NCI-H2081 (cell line): ENCODE measurements at regions not wholly inside any gene's neighbourhood (a gene's known extent, or its start where the extent isn't known, plus 50 kb on each side); places are given as distances from the start of the nearest gene placed in this dataset.
"Not testable (repeated sequence)": the region's sequence is repeated elsewhere in the genome, so short reads cannot be mapped to it uniquely, and the experiment has no call there.

Experiments
- DNase-seq, 2 experiments: peaks; one replicate each; lab custom pipeline; 2025; lab: John Stamatoyannopoulos, UW

DNA sequence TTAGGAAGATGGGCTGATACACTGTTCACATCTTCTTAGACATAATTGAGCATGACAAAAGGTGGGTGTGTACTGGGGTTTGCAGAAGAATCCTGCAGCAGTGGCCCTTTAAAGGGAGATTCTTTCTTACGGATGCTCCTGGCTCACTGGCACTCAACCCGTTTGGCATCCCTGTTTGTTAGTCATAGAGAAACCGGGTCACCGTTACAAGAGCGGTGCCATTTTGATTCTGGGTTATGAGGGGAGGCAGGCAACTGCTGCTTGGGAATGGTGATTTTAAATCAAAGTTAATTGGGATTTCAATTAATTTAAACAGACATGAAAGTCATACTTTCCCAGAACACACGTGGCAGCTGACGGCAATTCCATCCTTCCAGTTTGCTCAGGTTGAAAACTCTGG lies 245.8 kb downstream of the AACS start:
- DNase-seq: no peak

DNA sequence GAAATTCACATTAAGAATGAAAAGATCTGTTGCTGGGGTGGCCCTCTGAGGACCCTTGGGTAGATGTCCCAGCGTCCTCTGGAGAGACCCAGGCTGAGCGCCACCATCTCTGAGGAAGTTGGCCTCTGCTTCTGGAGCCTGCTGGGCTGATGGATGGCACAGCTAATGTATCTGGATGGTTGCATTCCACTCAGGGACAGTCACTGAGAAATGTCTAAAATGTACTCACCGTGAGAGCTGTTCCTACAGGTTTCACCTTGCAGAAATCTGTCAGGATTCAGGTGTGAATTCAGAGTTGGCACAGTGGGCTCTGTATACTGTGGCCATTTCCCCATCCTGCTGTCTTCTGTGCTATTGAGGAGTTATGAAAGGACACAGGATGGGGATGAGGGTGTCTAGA lies 247.2 kb downstream of the AACS start:
- DNase-seq: no peak

DNA sequence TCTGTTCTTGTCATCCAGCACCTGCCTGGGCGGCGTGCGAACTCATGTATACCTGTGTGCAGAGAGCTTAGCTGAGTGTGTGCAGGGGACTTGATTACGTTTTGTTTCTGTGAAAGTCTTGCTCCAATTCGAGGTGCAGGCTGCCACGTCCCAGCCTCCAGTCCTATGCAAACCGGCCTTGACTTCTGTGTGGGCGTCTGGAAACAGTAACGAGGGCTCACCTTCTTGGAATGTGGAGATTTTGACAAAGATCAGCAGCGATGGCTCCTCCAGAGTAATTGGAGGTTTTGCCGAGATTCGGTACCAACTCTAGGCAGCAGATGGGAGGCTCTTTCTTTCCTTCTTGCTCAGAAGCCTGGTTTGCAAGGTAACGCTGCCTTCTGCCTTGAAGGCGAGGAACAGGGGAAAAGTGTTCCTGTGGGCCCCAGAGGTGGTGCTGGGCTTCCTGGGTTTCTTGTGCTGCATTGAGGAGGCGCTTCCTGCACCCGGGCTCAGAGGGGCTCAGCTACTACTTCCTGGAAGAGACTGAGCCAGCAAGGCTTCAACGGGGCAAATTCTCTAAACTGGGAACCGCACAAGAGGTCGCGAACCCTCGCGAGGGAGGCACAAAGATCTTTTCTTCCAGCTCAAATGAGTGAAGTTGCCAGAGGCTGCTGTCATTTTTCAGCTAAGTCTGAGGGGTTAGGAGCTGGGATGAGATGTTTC lies 249.0 kb downstream of the AACS start:
- DNase-seq: no peak

DNA sequence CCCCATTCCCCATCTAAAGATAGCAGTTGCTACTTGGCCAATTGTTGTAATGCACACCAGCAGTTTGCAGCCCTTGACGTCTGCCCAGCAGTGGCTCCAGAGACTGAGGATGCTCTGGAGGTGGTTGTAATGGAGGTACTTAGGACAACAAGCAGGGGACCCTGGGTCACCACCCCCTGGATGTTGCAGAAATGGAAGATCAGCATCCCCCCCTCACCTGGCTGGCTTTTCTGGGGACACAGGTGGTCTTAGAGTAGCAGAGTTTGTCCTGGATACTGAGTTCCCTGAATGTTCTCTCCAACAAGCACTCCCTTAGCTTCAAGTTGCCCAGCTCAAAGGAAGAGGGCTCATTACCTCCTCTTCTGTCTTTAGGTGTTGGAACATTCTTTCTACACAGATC lies 250.5 kb downstream of the AACS start:
- no peak for DNase-seq

DNA sequence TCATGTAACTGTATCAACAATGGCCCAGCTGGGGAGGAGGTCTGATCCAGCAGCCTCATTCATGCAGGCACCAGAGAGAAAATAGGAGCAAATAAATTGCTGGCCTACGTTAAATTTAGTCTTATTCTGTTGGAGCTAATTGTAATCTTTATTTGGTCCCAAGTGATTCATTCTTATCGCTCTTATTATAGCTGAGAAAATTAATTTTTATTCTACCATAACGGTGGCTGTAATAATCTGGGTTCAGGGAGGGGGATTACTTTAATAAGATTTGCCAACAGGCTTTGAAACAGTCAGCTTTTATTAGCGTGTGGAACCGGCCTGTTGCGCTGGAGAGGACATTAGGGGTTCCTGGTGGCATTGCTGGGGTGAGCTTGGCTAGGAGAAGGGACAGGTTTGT lies 254.9 kb downstream of the AACS start:
- DNase-seq: no peak

DNA sequence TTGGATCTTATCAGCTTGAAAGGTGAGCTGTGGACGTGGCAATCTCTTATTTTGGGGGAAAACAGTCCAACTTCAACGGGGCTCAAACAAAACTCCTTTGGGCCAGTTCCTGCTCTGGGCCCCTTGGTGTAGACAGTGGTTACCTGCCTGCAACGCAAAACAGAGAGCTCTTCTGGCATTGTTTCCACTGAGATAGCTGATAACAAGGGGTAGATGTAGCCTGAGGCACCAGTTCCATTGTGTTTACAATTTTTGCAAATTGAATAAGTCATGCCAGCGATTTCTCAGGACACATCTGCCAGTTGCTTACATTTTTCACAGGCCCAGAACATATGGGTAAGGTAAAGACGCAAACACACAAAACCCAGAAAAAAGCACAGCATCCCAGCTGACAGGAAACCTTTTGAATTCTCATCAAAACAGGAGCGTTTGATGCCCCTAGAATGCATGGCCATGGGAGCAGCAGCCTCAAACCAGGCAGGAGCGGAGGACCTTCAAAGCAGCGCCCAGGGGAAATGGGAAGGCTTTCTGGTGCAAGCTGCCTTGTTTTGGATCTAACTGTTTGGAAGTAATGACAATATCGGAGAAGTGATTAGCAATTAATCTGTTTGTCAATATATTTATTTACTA lies 259.7 kb downstream of the AACS start:
- DNase-seq: no peak

DNA sequence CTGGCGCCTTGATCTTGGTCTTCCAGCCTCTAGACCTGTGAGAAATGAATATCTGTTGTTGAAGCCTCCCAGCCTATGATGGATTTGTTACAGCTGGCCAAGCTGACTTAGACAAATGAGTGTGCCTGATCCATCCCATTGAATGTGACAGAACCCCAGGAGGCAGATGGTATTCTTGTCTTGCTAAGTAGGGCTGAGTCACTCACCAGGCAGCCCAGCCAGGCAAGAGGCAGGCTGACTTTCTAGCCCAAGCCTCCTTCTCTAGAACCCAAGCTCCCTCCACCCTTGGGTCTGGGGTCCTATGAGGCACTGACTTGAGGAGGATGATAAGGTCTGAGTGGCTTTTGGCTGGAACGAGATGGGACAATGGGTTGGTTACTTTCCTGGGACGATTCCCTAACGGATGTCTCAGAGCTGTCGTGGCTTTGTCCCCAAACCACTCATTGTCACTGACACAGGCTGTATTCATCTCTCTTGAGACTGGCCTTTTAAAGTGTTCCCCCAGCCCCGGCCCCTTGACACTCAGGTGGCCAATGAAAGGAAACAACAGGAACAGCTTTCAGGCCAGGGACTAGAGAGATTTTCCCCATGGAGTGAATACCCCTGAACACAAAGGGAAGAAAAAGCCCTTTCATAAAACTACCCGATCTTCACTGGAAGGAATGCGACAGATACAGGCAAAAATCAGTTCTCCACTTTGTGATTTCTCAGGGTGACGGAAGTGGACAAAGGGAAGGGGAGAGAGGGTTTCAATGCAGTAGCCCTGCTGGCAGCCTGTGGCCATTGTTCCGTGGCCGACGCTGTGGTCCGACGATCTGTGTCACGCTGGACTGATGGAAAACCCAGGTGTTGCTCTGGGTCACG lies 264.2 kb downstream of the AACS start:
- DNase-seq: no peak

DNA sequence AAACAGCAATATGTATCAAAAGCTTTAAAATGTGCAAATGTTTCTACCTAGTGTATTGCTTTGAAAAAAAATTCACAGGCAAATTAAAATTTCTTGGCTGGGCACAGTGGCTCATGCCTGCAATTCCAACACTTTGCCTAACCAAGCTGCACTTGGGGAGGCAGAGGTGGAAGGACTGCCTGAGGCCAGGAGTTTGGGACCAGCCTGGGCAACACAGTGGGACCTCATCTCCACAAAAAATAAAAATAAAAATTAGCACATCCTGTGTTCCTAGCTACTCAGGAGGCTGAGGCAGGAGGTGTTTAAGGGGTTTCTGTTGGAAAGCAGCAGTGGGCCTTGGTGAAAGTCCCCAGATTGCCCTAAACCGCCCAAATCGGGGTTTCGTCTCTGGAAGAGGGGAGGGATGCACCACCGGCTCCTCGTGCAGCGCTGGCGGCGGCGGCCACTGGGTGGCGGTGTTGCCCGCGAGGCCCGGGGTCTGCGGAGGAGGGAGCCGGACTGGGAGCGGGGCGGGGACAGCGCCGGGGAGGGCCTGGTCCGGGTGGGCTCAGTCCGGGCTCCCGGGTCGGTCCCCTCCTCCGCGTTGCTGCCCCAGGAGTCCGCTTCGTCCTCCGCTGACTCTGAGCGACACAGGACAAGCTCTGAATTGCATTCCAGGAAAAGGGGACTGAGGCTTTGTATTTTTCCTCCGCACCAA lies 265.6 kb downstream of the AACS start:
- DNase-seq: peak in 1 of 2 experiments; percentile 2

DNA sequence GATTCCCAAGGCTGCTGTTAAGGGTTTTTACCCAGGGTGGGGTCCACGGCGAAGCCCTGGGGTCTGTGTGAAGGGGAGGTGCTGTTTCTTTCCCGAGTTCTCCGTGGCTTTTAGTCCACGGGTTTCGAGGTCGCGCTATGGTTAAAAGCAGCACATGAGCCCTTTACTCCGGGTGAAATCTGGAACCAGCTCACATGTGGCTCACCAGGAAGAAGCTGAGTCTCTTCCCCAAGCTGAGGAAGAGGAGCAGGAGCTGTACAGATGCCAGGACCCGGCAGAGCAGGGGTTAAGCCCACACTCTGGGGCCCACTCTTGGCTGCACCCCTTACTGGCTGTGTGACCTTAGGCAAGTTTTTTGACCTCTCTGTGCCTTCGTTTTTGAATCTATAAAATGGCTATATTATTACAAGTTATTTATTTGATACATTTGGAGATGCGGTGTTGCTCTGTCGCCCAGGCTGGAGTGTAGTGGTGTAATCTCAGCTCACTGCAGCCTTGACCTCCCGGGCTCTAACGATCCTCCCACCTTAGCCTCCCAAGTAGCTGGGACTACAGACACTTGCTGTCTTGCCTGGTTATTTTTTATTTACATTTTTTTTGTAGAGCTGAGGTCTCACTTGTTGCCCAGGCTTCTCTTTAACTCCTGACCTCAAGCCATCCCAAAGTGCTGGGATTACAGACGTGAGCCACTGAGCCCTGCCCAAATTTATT lies 266.3 kb downstream of the AACS start:
- no peak for DNase-seq

DNA sequence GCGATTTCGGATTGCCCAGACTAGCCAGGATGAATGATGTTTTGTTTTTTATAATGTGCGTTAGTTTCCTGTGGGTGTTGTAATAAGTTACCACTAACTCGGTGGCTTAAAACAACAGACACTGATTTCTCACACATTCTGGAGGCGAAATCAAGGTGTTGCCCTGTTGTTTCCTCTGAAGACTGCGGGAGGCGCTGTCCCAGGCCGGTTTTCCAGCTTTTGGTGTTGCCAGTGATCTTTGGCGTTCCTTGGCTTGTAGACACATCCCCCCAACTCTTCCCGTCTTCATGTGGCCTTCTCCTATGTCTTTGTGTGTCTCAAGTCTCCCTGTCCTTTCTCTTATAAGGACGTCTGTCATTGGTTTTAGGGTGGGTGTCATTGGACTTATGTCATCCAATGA lies 267.7 kb downstream of the AACS start:
- DNase-seq: no peak

DNA sequence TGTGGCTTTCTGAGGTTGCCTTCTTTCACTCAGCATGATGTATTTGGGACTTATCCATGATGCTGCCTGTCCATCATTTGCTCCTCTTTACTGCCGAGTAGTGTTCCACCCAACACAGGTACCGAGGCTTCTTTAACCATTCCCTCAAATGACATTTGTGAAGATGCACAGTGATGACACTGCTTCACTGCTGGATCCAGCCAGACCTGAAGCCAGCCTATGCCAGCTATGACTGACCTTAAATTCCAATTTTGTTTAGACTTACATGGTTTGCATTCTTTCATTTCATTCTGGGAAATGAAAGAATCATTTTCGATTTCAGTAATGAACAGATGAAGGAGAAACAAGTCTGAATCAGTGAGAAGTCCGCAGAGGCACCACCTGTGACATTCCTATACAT lies 271.0 kb downstream of the AACS start:
- DNase-seq: no peak

DNA sequence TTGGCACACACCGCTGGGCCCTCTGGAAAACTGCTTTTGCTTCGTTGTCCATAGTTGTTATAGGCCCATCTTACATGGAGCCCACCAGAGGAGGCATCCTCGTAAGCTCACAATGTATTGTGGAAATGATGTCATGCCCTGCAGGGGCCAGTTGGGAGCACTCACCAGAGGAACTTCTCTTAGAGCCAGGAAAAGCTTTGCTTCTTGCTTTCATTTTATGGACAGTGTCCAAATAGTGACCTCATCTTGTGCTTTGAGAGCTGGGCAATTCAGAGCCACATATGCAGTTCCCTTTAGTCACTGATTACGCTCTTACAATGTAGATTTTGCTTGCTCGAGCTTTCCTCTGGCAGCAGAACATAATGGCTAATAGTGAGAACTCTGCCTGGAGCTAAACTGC lies 275.6 kb downstream of the AACS start:
- peak in 1 of 2 experiments; percentile 20 for DNase-seq

DNA sequence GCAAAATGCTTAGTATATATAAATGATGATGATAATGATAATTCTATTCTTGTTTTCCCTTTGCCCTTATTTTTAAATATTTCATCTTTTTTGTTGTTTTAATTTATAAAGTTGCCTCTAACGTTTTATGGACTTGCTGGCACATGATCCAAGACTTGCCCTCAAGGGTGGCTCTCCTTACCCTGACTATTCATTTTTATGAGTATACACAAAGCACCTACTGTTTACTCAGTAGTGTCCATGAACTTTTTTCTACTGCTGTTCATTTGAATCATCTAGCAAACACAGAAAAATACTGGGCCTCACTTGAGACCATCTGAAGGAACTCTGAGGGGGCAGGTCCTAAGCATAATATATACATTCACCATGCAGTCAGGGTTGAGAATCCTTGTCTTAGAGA lies 276.2 kb downstream of the AACS start:
- no peak for DNase-seq

DNA sequence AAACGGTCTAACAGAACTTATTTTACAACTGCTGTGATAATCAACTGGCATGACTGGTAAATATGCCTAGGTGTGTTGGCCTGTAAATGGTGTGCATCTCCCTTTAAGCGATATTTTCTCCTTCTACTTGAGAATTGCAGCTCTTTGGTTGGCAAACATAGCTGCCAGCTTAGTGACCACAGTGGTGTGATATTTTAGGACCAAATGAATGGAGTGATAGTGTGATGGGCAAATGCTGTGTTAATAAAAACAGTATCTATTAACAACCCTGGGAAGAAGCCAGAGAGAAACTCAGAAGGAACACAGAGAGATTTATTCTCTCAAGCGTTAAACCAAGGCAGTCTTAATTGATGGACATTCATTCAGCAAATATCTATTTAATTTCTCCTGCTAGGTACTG lies 278.4 kb downstream of the AACS start:
- DNase-seq: no peak

DNA sequence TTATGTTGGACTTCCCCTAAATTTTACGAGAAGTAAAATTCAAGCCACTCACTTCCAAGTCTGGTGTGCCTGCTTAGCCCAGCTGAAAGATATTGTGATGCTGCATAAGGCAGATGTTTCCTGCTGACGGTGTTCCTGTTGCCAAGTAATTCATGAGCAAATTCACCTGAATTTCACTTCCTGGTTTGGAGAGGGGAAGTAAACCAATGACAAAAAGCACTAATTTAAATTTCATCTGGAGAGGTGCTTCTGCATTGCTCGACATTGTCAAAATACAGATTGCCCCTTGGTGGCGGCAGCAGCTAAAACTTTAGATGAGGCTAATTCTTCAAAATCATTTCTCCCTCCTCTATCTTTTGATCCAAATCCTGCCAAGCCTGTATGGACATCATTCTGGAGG lies 281.1 kb downstream of the AACS start:
- peak in 1 of 2 experiments; percentile 10 for DNase-seq

DNA sequence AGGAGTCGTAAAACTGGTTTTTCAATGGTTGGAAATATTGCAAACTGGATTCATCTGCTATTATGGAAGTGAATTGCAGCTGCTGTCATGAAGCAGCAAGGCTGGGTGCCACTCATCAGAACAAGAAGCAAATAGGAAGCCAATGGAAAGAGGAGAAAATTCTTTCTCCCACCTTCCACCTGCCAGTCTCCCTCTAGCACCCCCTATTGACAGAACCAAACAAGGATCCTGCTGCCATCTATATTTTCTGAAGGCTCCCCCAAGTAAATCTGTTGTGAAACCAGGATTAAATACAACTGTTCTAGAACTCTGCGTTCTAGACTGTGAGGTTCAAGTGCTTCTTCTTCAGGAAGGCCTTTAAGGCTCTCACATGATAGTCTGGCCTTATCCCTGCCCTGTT lies 286.6 kb downstream of the AACS start:
- DNase-seq: no peak

DNA sequence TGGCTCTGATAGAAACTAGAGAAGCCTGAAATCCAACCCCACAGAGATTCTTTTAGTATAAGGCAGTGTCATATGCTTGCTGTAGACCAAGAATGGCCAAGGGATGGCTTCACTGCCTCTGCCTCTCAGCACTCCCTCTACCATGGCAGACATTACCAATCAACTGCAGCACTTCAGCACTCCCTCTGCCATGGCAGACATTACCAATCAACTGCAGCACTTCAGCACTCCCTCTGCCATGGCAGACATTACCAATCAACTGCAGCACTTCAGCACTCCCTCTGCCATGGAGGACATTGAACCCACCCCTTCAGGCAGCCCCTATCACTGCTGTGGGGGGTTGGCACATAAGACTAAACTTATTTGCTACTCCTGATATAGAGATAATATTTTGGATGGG lies 287.8 kb downstream of the AACS start:
- DNase-seq: not testable (repeated sequence)

DNA sequence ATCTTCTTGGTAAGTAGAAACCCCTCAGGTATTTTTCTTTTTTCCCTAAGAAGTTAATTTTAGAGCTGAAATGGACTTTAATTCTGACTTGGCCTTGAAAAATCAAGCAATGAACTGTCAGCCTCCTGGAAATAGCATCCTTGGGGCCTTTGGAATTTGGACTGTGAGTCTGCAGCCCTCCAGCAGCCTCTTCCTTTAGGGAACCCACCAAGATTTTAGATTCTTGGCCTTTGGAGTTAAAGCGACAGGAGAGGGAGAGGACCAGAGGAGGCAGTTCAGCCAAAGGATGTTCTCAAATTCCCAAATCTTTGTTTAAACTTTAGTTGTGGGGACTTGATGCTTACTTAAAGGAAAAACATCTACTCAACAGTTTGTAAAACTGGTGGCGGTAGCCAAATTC lies 288.6 kb downstream of the AACS start:
- DNase-seq: no peak

DNA sequence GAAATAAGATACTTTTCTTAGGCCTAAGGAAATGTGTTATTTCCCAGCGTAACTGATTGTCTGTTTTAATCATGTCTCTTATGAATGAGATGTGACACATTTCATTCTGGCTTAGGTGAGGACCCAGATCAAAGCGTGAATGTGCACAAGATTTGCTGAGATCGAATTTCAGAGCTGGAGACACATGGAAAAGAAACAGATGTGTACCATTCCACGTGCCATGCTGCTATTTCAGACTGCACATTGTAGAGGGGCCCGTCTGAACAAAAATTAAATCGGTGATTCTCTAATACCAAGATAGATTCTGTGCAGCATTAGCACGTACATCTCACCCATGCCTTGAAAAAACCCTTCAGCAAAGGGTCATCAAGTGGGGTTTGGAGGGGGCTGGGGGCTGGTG lies 290.4 kb downstream of the AACS start:
- no peak for DNase-seq

DNA sequence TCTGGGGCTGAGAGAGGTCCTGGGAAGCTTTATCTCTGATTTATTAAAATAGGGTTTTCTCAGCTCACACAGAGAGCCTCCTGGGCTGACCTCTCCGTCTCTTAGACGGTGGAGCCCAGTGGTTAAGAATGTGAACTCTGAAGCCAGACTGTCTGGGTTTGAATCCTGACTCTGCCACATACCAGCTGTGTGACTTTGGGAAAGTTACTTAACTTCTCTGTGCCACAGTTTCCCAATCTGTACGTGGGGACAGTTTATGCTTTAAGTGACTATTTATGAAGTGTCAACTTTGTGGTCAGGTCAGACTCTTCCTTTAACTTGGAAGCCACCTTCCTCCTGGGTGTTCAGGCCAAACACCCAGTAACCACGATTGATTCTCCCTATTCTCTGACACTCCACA lies 290.9 kb downstream of the AACS start:
- DNase-seq: no peak

DNA sequence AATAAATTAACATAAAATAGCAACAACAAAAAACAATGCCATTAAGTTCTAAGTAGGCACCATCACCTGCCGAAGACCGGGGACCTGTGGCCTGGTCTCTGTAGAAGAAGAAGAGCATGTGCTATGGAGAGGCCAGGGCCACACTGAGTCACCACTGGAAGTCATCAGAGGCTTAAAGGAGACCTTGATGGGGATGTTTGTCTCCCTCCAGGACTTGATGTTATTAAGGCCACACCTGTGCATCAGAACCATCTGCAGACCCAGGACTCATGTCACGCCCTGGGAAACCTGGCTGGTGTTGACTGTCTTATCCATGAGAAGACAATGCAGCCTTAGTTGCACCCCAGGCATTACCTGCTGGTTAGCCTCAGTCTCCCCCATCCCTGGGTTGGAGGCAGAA lies 292.3 kb downstream of the AACS start:
- no peak for DNase-seq

DNA sequence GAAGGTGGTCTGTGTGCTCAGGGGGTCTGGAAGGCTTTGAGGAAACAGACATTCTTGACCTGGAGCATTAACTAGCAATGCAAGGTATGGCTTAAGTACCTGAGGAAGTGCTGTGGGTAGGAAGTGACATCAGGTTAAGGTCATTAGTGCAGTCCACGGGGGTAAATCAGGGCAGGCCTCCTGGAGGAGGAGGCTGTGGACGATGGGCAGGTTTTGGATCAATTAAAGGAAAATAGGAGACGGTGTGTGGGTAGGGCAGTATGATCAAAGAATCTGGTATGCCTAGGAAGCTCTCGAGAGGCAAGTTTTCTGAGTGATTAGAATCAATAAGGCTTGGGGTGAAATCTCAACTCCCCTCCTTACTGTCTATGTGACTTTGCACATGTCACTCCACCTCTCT lies 295.3 kb downstream of the AACS start:
- DNase-seq: no peak
